Epithelial cell of esophagus (primary cell): ENCODE measurements at regions not wholly inside any gene's neighbourhood (a gene's known extent, or its start where the extent isn't known, plus 50 kb on each side); places are given as distances from the start of the nearest gene placed in this dataset.

Experiments used
- DNase-seq: peaks from one replicate; pipeline ENCODE4 v3.0.0; 2010; ENCODE audit warnings: low read depth
- H3K4me3 ChIP-seq: 2 replicates; pipeline ENCODE4 v1.5.1; 2011; ENCODE audit warnings: mild to moderate bottlenecking, low read length, control low read depth
- TF ChIP-seq, protein P1 (sequence below): IDR thresholded peaks from 2 replicates; pipeline ENCODE4 v1.5.1; 2011; ENCODE audit warnings: low read depth, mild to moderate bottlenecking, low read length, control low read depth, inconsistent platforms; ENCODE audit not compliant: insufficient read depth; ENCODE audit errors: missing control alignments

GRCh38 chr2:236910781-236911495 is 174.8 kb upstream of the COPS8 start:
- no peak overlapping the region for H3K4me3 ChIP-seq
- TF ChIP-seq, protein P1, sequence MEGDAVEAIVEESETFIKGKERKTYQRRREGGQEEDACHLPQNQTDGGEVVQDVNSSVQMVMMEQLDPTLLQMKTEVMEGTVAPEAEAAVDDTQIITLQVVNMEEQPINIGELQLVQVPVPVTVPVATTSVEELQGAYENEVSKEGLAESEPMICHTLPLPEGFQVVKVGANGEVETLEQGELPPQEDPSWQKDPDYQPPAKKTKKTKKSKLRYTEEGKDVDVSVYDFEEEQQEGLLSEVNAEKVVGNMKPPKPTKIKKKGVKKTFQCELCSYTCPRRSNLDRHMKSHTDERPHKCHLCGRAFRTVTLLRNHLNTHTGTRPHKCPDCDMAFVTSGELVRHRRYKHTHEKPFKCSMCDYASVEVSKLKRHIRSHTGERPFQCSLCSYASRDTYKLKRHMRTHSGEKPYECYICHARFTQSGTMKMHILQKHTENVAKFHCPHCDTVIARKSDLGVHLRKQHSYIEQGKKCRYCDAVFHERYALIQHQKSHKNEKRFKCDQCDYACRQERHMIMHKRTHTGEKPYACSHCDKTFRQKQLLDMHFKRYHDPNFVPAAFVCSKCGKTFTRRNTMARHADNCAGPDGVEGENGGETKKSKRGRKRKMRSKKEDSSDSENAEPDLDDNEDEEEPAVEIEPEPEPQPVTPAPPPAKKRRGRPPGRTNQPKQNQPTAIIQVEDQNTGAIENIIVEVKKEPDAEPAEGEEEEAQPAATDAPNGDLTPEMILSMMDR: no peak
- DNase-seq: no peak

DNA sequence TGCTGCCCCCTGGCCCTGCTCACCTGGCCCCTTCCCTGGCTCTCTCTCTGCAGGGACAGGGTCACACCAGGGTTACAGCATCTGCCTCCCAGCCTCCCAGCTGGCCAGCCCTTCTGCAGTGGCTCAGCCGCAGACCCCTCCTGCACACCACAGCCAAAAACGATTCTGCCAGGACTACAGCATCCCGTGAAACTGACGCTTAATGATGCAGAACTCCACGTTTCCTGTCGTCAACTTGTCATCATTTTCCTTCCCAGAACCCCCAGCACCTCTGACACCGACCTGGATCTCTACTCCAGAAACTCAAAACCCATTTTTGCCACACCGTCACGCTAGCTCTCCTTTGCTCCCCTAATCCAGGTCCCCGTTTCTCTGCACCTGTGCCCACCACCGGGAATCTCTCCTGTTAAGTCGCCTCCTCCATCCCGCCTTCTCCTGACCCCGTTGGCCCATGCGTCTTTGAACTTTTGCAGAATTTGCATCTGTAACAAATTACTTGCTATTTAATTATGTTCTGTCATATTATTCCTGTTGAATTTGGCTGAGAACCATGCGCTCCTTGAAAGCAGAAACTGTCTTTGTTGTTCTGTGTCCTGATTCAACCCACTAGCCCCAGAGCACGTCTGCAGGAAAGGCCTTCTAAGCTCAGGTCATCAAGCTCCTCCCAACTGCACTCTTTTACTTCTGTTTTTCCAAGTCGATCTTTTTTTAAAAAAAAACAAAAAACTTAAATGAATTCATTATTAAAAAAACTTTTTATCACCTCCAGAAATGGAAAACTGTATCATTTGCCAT is 173.2 kb upstream of the COPS8 start:
- H3K4me3 ChIP-seq: no peak overlapping the region
- no peak for DNase-seq
- TF ChIP-seq, protein P1: no peak

DNA sequence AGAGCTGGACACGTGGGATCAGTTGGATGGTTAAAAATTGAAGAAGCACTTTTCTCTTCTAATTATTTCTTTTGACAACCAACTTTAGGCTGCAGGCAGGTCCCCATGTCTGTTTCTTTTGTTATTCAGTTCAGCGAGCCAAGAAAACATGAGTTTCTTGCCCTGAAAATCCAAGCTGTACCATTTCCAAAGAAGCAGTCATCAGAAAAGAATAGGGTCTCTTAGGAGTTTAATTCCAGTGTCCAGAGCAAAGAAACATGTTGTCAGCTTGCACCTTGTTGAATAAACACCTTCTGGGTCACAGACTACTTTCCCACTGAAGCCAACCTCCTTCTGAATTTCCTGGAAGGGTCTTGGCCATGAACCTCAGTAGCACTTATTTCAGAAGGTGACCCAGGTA is 170.5 kb upstream of the COPS8 start:
- no peak overlapping the region for H3K4me3 ChIP-seq
- no peak for DNase-seq
- TF ChIP-seq, protein P1: no peak

- TF ChIP-seq, protein P1: no peak
- H3K4me3 ChIP-seq: no peak overlapping the region
- DNase-seq: no peak
Measured at GRCh38 chr2:236915726-236916125, 170.0 kb upstream of the COPS8 start.

- DNase-seq: no peak
- TF ChIP-seq, protein P1: no peak
- no peak overlapping the region for H3K4me3 ChIP-seq
Measured at GRCh38 chr2:236916181-236916580, 169.5 kb upstream of the COPS8 start.

GRCh38 chr2:236916651-236917050 is 169.0 kb upstream of the COPS8 start:
- no peak overlapping the region for H3K4me3 ChIP-seq
- TF ChIP-seq, protein P1: no peak

More at GRCh38 chr2:236916651-236917050, 169.0 kb upstream of the COPS8 start:
- no peak for DNase-seq
